Mammary epithelial cell (primary cell): ENCODE measurements at regions not wholly inside any gene's neighbourhood (a gene's known extent, or its start where the extent isn't known, plus 50 kb on each side); places are given as distances from the start of the nearest gene placed in this dataset.

Experiments used
- EZH2 ChIP-seq: IDR thresholded peaks from 2 replicates; pipeline ENCODE4 v1.6.1; 2012; ENCODE audit warnings: low read length, inconsistent platforms, borderline replicate concordance
- TF ChIP-seq, protein P1 (sequence below), 2 donors: IDR thresholded peaks in 1 of 2; conservative IDR thresholded peaks in 1 of 2; 2 replicates each; pipeline ENCODE4 v1.5.1; 2011 to 2012; ENCODE audit warnings: inconsistent platforms in 2 of 2, low read length in 2 of 2, mild to moderate bottlenecking in 2 of 2, control low read depth in 1 of 2, low read depth in 1 of 2; ENCODE audit not compliant: insufficient read depth in 1 of 2; ENCODE audit errors: extremely low read depth in 1 of 2

DNA sequence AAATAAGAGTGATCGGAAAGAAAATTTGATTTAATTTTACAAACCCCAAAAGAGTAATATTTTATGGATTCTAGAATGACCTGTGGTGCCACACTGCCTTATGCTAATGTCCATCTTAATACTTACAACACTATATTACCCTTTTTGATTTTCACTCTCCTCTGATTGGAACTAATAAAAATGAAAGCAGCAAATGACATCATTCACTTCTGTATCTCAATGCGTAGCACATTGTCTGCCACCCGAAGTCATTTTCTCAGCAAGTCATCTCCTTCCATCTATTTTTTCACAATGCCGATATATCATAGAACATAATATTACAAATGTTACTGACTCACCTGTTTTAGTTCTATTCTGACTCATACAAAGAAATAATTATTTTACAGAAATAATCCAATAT is 127.5 kb upstream of the PCLO start:
- TF ChIP-seq, protein P1, sequence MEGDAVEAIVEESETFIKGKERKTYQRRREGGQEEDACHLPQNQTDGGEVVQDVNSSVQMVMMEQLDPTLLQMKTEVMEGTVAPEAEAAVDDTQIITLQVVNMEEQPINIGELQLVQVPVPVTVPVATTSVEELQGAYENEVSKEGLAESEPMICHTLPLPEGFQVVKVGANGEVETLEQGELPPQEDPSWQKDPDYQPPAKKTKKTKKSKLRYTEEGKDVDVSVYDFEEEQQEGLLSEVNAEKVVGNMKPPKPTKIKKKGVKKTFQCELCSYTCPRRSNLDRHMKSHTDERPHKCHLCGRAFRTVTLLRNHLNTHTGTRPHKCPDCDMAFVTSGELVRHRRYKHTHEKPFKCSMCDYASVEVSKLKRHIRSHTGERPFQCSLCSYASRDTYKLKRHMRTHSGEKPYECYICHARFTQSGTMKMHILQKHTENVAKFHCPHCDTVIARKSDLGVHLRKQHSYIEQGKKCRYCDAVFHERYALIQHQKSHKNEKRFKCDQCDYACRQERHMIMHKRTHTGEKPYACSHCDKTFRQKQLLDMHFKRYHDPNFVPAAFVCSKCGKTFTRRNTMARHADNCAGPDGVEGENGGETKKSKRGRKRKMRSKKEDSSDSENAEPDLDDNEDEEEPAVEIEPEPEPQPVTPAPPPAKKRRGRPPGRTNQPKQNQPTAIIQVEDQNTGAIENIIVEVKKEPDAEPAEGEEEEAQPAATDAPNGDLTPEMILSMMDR (conservative IDR thresholded peaks at IDR 0.05 in 1 of 2, IDR thresholded peaks at IDR 0.05 in 1 of 2; ENCODE audit: extremely low read depth in 1 of 2, insufficient read depth in 1 of 2, low read depth in 1 of 2, low read length in 2 of 2): no peak
- no peak for TF ChIP-seq EZH2
